GM12891 (cell line): ENCODE measurements at regions not wholly inside any gene's neighbourhood (a gene's known extent, or its start where the extent isn't known, plus 50 kb on each side); places are given as distances from the start of the nearest gene placed in this dataset.

Experiments
- PAX5 ChIP-seq: IDR thresholded peaks from 2 replicates; pipeline ENCODE4 v1.6.1; 2011; ENCODE audit warnings: low read length, moderate library complexity, mild to moderate bottlenecking; ENCODE audit not compliant: insufficient read depth, severe bottlenecking
- POLR2A ChIP-seq: IDR thresholded peaks from 2 replicates; pipeline ENCODE4 v1.6.1; 2011; ENCODE audit warnings: low read depth, low read length, control low read depth
- POLR2AphosphoS5 ChIP-seq: IDR thresholded peaks from 2 replicates; pipeline ENCODE4 v1.6.1; 2011; ENCODE audit warnings: low read depth, low read length, control low read depth
- TAF1 ChIP-seq: IDR thresholded peaks from 2 replicates; pipeline ENCODE4 v1.6.1; 2011; ENCODE audit warnings: low read depth, low read length, control low read depth

DNA sequence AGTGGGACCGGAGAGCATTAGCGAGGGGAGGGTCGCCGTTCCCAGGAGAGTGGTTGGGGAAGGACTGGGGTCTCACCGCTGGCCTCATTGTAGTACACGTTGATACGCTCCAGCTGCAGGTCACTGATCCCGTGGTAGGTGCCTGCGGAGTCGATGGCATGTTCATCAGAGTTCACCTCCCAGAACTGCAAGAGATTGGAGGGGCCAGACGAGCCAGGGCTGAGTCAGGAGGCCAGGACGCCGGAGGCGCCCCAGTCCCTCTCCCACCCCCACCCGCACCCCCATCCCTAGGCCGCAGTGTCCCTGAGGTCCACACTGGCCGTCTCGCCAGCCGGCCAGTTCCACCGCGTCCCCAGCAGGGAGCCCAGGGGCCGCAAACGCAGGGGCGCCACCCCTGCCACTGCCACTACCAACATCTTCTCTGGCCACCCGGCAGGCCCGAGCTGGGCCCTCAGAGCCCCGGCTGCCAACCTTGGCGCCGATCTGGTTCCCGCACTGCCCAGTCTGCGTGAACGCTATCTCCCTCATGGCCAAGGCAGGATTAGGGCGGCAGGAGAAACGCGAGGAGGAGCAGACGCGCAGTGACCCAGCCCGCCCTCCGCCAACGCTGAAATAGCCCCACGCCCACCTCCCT lies 144.2 kb downstream of the ALG10 start:
- TF ChIP-seq PAX5 (no peak), POLR2AphosphoS5 (no peak), POLR2A (no peak), TAF1 (no peak)
